Colon (tissue), 2 donors: ENCODE measurements at regions not wholly inside any gene's neighbourhood (a gene's known extent, or its start where the extent isn't known, plus 50 kb on each side); places are given as distances from the start of the nearest gene placed in this dataset.

Experiments used
- FAIRE-seq: peaks from 2 replicates; lab custom pipeline; 2012; peaks lifted over from hg19 to GRCh38; lab: Jason Lieb, UNC
- donor health status: control.
- donor health status: control.

DNA sequence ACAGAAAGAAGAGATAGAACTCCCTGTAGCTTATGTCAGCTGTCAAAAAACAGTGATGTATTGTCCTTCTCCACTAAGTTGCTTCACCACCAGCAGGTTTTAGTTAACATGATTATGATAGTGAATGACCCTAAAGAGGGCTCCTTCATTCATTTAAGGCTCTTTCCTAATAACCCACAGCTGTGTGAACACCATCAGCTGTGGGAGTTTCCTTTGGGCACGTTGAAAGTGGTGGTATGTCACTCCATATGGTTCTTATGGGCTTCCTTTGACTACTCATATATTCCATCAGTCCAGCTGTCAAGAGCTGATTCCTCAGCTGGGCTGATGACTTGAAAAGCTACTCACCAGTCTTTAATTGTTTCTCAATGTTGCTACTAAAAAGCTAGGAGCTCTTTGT lies 210.3 kb downstream of the UBE2E3 start:
- FAIRE-seq = no peak

DNA sequence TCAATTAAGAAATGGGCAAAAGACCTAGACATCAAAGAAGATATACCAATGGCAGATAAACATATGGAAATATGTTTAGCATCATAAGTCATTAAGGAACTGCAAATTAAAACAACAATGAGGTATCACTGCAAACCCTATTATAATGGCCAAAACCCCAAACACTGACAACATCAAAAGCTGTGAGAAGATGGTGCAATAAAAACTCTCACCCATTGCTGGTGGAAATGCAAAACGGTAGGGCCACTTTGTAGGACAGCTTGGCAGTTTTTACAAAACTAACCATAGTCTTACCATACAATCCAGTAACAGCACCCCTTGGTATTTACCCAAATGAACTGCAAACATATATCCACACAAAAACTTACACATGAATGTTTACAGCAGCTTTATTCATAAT lies 213.1 kb downstream of the UBE2E3 start:
- no peak for FAIRE-seq

DNA sequence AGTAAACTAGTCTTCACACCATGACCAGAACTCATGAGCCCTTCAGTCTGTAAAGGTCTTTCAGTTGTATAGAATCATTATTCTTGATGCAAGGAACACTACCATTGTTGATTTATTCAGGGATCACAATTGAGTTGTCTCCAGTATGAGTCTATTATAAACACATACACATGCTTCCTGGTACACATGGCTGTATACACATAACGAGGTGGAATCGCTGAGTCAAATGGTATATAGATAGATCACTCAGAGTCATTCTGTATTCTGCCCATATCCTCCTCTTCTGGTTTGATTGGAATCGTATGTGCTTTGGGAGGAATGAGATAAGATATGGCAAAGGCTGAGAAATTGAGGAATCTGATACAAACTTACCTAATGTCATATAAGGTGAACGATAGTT lies 216.0 kb downstream of the UBE2E3 start:
- FAIRE-seq = no peak

DNA sequence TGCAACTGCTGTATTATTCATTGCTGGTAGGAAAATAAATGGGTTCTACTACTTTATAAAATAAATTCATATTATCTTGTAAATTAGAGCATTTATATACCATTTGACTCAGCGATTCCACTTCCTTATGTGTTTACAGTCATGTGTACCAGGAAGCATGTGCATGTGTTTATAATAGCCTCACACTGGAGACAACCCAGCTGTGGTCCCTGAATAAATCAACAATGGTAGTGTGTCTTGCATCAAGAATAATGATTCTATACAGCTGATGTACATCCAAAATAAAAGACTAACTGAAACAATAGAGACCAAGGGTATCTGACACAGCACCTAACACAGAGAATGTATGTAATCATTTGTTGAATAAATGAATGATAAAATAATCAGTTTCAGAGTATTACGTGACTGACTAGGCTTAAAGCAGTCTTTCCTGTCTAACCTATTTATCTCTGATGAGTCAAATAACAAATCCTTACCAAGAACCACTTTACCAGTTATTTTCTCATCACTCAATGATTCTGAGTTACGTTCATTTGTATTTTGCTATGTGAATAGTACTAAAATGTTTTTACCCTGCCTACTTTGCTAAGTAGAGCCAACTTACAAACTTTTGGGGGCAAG lies 216.8 kb downstream of the UBE2E3 start:
- FAIRE-seq = no peak

DNA sequence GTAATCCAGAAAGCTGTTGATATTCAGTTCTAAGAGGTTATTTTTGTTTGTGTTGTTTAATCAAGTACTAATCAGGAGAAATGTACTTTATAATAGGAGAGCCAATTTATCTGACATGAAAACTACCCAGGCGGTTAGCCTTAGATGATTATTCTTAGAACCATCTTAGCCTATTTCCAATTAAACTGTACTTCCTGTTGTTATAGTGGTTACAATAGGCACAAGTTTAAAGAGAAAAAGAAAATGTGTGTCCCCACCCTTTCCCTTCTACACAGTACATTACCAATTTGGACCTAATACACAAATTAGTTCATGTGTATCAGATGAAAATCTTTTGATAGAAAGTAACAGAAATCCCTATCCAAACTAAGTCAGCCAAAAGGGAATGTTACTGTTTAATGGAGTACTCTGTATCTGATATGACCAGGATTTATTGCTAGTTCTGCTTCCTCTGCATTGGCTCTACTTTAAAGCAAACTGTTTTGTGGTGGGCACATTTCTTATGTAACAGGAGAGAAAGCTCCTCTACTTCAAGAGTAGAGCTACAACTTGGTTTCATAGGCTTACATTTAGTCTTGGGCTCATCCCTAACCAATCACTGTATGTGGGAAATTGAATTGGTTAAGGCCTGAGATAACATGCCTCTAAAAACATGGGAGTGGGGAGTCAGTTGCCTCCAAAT lies 217.9 kb downstream of the UBE2E3 start:
- no peak for FAIRE-seq

DNA sequence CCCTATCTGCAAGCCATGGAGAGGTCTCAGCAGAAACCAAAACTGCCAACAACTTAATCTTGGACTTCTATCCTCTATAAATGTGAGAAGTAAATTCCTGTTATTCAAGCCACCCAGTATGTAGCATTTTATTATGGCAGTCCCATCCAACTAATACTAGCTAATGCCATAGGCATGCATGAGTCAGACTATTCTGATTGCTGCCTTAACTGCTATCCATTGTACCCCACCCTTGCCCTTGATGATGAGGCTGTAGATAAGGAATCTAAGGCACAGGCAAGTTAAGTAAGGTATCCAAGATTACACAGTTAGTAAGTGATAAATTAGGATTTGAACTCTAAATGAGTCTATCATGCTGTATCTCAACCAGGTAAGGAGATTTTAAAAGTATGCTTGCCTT lies 223.0 kb downstream of the UBE2E3 start:
- no peak for FAIRE-seq

DNA sequence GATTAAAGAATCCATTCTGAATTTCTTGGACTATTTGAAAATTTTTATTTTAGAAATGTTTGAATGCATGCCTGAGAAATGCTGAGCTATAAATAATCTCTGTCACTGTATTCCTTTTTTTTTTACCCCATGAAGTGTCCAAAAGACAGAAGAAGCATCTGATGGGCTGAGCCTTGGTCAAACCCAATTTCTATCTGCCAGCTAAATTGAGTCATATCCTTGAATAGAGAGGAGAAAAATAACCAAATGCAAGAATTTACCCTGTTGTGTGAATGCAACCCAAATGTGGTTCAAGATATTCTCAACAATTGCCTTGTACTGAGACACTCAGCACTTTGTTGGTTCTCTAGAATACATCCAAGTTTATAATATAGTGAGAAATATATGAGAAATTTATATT lies 223.5 kb downstream of the UBE2E3 start:
- FAIRE-seq = no peak

DNA sequence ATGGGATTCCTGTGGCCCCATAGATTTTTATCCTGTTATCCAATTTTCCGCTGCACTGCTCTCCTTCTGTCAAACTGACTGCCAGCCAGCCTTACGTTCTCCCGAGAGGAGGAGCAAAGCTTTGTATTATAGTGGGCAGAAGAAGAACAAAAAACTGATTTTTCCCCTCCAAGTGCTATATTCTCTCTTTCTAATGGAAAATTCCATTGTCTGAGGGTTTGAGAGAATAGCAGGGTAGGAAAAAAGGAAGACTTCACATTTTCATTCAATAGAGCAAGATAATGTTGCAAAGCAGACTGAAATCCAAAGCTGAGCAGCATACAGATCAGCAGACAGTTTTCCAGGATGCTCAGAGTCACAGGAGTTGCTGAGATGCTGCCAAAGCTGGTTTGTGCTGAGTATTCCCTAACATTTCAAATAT lies 238.0 kb downstream of the UBE2E3 start:
- FAIRE-seq = no peak

DNA sequence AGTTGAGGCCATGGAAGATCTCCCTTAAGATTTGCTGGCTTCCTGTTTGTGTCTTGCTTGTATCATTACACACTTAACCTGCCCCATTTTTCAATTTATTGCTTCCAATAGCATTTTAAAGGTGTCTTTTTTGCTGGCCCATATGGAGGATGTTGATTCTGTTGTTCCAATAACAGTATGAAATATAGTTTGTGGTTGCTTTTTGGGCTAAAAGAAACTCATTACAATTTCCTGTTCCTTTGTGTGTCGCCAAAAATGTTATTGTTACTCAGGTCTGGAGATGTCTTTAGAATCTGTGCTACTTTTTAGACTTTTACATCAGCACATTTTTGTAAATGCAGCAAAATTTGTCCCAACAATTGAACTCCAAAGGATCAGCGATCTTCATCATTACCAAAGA lies 234.0 kb upstream of the ITGA4 start:
- FAIRE-seq = no peak

DNA sequence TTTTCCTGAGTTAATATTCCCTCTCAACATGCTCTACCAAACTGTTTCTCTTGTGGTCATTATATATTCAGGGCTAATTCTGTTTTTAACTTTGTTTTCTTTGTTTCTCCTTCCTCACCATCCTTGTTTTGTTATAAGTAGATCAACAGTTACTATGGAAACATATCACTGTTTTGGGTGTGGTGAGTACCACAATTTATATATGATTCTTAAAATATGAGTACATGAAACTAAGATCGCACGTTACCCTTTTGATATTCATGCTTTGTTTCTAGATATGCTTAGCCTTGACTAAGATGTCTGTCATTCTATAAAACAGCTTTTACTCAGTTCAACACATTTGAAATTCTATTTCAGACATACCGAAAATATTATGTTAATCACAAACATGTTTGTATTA lies 232.3 kb upstream of the ITGA4 start:
- FAIRE-seq = no peak

DNA sequence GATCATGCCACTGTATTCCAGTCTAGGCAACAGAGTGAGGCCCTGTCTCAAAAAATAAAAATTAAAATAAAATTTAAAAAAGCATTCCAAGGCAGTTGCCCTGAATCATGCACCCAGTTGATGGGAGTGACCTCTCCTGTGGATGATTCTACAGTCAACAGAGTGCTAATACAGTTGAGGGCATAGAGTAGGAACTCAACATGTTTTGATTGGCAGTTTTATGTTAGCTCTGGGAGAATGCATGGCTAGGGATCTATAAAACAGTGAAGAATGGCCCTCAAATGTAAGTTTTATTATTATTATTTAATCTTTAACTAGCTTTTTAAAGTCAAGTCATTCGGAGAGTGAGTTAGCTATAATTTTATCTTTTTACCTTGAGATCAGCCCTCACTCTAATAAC lies 228.5 kb upstream of the ITGA4 start:
- FAIRE-seq = no peak

DNA sequence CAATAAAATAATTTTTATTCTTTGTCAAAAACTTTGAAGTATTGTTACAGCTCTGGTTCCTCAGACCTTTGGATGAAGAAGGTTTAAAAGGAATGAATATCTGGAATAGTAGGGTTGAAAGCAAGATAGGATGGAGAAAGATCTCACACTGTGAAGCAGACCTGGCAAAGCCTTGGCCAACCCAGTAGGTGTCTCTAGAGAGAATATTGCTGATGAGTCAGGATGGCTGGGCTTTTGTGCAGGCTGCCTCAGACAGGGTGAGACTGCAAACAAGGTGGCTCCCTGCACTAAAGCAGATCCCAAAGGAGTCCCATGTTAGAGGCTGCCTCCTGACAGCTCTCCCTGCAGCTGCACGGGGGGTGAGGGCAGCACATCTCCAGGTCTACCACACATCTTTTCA lies 226.0 kb upstream of the ITGA4 start:
- no peak for FAIRE-seq

DNA sequence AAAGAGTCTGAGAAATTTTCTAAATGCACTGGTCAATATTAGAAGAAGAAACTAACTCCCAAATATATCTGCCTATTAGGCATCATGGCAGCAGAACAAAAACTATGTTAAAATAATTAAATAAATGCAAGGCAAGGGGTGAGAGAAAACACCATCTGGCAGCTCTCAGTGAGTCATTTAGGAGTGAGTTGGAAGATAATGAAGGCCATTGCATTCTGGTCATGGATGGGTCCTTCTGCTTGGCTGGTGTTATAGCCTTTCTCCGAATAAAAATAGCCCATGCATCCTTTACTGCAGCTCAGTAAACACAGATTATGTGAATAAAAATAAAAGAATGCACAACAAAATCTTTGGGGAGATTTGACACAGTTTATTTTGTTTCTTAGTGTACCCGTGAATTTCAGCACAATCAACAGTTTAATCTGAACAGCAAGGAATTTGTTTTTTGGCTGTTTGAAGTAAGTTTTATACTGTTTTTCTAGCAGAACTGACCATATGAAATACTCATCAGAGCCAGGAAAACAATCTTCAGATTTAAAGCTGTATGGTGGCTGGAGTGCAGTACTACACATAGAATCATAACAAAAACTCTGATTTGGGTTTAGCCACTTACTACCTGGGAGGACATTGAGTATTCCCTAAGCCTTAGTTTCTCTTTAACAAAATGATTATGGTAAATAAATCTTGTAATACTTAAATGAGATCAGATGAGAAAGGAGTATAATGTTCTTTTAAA lies 225.1 kb upstream of the ITGA4 start:
- FAIRE-seq = no peak

DNA sequence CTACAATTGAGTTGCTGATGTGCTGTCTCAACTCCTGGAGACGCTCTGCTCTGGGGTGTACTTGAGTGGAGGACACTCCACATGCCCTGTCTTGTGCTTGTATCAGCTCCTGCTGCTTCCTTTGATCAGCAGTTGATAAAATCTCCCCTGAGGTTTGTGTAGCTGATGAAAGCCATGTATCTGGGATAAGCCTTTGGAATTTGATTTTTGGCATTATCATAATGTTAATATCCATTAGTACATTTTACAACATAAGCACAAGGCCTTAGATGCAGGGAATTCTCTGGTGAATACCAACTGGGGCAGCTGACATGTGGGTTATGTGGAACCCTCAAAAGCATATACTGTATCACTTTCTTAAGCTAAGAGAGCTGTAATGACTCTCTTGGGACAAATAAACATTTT lies 222.7 kb upstream of the ITGA4 start:
- no peak for FAIRE-seq

DNA sequence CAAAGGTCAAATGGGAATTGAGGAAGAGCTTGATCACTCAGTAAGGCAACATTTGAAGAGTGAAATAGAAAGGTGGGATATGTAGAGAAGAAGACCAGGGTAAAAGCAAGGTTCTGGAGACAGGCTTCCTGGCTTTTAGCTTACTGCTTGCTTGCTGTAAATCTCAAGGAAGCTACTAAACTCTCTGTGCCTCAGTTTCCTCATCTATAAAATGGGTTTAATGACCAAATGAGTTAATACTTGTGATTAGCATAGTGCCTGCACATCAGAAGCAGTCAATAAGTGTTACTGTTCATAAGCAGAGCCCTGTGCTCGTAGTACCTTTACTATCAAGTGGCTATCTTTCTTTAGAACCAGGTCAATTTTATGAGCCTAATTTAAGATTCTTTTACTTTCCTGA lies 222.2 kb upstream of the ITGA4 start:
- FAIRE-seq = no peak

DNA sequence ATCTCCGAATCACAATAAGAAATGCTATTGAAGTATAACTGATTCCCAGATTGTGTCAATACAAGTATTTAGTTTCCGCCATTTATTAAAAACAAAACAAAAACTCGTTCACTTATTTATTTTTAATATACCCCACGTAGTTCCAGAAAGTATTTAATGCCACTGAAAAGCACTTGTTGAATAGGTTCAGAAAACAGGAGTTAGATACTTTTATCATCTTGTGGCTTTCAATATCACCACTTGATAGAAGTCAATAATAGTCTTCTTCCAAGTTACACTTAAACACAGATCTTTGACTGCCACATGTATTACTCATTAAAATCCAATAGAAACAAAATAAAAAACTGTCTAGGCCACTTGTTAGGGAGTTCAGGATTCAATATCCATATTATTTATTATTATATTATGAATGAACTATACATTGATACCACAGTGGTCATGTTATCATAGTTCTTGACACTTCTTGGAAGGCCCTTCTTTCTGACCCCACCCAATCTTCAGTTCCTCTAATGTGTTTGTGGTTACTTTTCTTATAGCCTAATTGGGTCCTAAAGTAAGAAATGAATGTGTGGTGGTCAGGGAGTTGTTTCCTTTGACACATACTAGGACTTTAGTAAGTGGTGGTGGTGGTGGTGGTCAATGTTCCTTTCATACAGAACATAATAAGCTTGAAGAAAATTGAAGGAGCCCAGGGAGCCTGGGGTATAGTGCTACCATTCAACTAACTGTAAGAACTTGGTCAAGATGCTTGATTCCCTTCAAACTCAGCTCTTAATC lies 221.3 kb upstream of the ITGA4 start:
- FAIRE-seq = no peak

DNA sequence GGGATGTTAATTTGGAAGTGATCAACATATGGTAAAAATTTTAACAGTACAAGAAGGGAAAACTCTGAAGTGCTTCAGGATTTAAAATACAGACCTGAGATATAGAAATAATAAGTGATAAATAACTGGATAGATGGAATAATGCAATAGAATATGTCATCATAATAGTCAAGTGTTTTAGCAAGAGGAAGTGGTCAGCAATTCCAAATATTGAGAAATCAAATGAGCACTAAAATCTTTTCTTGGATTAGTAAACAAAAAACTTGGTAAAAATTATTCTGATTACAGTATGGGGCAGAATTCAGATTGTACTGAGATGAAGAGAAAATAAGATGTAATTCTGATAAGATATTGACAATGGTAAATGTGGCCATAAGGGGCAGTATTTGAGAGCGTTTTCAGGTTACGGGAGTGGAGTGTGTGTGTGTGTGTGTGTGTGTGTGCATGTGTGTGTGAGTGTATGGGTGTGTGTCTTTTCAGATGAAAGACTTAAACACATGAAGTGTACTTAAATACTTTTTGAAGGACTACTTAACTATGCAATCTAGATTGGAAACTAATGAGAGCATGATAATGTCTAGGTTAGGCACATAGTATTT lies 217.9 kb upstream of the ITGA4 start:
- FAIRE-seq = no peak

DNA sequence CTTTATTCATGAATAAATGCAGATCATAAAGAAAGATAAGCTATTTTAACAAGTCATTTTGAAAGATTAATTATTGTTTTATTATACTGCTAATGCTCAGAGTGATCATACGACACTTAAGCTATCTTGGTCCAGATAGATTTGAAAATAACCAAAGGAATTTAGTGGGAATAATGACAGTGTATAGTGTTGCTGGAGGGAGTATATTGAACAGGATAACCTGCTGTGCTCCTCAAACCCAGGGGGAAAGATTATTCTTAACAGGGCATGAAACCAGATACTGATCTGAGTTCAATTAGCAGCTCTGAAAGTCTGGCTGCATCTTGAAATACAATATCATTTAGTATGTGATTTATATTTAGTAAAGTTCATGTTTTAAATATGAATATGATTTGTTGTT lies 216.3 kb upstream of the ITGA4 start:
- FAIRE-seq = no peak

DNA sequence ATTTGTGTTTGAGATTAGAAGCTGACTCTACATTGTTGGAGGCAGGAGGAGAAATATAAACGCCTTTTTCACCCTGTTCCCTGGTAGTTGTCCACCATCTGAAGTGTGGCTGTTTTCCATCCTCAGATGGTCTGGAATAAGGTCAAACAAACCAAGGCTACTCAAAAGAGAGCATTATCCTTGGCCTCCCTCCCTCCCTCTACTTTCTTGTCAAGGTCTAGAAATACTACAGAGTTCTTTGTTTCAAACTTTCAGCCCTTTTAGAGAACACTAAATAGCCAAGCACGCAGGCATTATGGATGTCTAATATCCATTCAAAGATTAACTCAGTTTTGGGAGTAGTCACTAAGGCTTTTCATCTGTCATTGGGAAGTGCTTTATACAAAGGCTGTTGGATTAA lies 215.8 kb upstream of the ITGA4 start:
- FAIRE-seq = no peak

DNA sequence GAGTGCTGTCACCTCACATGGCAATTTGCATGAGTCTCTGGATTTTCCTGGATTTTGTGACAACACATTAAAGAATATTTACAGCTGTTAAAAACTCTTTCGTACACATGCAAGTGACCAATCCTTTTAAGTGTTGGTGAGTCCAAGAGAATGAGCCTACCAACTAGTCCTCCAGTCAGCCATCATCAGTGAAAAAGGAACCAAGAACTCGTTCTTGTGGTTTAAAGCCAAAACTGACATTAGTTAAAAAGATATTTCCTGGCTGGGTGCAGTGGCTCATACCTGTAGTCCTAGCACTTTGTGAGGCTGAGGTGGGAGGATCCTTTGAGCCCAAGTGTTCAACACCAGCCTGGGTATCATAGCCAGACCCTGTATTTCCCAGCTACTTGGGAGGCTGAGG lies 215.4 kb upstream of the ITGA4 start:
- no peak for FAIRE-seq

DNA sequence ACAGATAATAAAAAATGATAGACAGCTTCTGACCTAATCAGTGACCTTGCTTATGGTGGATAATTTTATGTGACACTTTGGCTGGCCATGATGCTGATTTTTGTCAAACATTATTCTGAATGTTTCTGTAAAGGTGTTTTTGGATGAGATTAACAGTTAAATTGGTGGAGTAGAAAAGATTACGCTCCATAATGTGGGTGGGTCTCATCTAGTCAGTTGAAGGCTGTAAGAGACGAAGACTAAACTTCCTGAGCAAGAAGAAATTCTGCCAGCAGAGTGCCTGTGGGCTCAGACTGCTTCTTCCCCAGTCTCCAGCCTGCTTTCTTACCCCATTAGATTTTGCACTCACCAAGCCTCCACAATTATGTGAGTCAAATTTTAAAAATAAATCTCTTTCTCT lies 214.9 kb upstream of the ITGA4 start:
- FAIRE-seq = no peak

DNA sequence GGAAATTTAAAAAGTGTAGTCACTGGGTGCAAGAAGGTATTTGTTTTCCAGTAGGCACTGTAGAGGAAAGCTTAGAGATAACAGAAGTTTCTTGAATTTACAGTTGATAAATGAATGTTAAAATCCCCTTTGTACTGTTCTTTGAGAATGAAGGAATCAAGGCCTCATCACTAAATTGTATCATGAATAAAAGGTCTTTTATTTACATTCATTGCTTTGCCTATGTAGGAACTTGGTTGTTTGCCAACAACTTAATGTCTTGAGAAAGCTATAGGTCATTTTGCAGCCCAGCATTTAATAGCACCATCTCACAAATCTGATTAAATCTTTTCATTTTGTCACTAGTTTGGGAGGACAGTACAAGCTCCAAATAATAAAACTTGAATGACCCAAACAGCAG lies 213.9 kb upstream of the ITGA4 start:
- FAIRE-seq = no peak

DNA sequence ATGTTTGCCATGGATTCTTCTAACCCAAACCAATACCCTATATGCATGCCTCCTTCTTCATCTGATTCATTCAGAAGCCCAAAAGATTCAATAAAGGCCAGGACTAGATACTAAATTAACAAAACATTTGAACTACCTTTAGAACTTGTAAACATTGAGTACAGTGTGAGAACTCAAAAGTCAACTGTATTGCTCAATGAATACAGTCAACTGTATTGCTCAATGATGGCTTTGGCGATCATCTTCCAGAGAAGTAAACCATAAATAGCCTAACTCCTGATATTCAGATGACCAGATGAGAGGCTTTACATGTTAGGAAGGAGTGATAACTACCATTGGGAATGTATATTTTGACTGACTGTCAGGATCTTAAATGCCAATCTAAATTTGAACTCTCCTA lies 206.5 kb upstream of the ITGA4 start:
- FAIRE-seq = no peak
